HCEC 1CT (cell line): ENCODE measurements at regions not wholly inside any gene's neighbourhood (a gene's known extent, or its start where the extent isn't known, plus 50 kb on each side); places are given as distances from the start of the nearest gene placed in this dataset.

ENCODE experiments used
- DNase-seq: peaks from one replicate; pipeline ENCODE4 v3.0.0-alpha.2; 2017

DNA sequence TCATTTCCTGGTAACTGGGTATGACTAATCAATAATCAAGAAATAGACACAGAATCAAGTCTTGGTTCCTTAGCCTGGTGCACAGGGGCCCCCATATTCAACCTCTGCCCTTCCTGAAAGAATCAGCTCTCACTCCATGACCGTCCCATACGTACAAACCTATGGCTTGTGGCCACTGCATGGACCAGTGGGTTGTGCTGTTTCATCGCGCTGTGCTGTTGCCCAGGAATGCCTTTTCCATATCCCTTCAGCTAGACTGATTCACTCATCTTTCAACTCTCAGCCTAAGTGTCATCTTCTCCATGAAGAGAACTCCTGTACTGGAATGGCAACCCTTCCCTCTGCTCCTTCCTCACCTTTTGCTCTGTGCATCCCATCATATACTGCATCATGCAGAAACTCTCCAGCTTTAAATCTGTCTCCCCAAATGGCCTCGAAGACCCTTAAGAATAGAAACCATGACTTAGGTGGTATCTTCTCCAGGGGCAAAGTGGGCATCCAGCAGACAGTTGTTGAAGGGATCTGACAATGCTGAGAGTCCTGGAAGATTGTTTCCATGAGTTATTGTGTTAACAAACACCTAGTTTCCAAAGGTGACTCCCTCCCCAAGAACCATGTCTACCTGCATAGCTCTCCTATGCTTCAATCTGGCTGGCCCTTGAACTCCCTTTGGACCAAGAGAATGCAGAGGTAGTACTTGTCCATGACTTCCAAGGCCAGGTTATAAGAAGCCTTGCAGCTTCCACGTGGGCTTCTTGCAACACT lies 180.8 kb downstream of the ACTL7B start:
- no peak for DNase-seq

DNA sequence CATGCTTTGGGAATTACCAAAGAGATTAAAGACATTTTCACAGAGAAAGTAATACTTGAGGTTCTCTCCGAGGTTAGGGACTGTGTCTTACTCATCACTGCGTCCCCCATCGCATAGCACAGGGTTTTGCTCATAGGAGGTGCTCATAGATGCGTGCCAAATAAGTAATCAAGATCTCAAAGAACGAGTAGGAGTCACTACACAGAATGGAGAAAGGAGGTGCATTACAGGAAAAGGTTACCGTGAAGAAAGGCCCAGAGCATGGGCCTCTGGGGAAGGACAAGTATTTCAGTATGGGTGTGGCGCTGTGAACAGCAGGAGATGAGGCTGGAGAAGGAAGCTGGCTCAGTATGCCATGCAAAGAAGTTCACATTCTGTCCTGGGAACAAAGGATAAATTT lies 182.4 kb downstream of the ACTL7B start:
- peak; percentile 72 for DNase-seq

- peak; percentile 26 for DNase-seq
Observed at GRCh38 chr9:108672475-108673190, 183.2 kb downstream of the ACTL7B start.

GRCh38 chr9:108671794-108672193 lies 184.0 kb downstream of the ACTL7B start:
- peak; percentile 86 for DNase-seq

DNA sequence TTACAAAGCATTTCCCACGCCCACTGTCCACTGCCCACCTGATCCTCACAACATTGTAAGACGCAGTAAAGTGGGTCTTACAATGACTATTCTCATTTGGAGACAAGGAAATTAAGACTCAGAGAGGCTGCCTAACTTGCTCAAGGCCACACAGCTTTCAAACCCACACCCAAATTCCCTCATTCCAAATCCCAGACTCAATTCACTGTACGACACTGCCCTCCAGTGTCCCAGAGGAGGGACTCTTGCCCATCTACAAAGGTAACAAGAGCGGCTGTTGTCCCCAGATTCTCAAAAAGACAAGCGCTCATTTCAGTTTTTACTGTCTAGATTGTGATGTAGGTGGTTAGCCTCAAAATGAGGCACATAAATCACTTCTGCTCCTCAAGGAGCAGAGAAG lies 184.6 kb downstream of the ACTL7B start:
- DNase-seq, result peak; percentile 54

- DNase-seq, result no peak
Observed at GRCh38 chr9:108668938-108669335, 186.8 kb downstream of the ACTL7B start.

- no peak for DNase-seq
Observed at GRCh38 chr9:108668191-108668937, 187.4 kb downstream of the ACTL7B start.

- peak; percentile 22 for DNase-seq
Observed at GRCh38 chr9:108666240-108666784, 189.5 kb downstream of the ACTL7B start.

GRCh38 chr9:108665521-108666239 lies 190.1 kb downstream of the ACTL7B start:
- no peak for DNase-seq

- no peak for DNase-seq
Observed at GRCh38 chr9:108664309-108665255, 191.2 kb downstream of the ACTL7B start.

- no peak for DNase-seq
Observed at GRCh38 chr9:108663422-108663821, 192.4 kb downstream of the ACTL7B start.

DNA sequence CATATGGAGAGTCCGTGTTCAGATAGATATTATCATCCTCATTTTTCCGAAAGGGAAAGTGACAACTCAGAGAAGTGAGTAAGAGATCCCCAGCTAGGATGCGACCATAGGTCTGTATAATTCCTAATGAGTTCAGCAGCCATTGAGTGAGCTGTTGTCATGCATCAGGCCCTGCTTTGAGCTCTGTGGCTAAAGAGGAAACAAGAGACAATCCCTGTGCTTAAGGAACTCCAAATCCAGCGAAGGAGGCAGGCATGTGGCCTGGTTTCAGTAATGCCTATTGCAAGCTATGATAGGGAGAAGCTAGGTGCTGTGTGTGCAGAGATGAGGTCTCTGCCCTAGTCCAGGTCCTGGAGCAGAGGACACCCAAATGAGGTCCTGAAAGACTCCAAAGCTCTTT lies 192.8 kb downstream of the ACTL7B start:
- DNase-seq, result no peak

- DNase-seq, result no peak
Observed at GRCh38 chr9:108662091-108662875, 193.5 kb downstream of the ACTL7B start.

- no peak for DNase-seq
Observed at GRCh38 chr9:108656566-108656965, 199.2 kb downstream of the ACTL7B start.

GRCh38 chr9:108655818-108656217 lies 200.0 kb downstream of the ACTL7B start:
- DNase-seq, result no peak

DNA sequence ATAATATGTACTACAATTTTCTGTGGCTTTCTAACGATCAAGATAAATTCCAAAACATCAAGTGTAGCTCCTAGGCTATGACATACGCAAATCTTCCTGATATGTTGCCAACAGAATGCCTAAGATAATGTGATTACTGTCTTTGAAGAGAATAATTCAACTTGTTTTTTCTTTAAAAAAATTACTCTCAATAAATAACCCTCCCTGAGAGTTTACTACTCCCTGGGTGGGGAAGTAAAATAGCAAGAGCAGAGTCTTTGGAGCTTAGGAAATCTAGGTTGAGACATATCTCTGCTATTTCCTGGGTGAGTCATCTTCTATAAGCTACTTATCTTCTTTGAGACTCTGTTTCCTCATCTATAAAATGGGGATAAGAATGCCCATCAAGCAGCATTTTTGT lies 201.2 kb downstream of the ACTL7B start:
- DNase-seq, result peak; percentile 39

DNA sequence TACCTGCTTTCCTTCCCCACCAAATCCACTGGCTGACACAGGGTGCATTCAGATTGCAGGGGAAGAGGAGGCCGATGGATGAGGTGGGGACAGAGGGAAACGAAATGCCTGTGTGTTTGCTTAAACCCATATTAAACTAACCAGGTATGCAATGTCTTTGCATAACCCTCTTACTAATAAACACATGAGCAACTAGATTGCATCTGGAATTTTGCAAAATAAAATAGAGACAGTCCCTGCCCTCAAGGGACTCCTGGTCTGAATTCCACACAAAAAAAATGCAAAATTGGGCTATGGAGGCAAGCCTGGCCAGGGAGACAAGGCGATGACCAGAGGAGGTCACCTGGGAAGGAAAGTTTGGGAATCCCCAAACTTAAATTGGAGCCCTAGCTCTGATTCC lies 202.9 kb downstream of the ACTL7B start:
- DNase-seq, result no peak

GRCh38 chr9:108650826-108651225 lies 205.0 kb downstream of the ACTL7B start:
- no peak for DNase-seq

- DNase-seq, result no peak
Observed at GRCh38 chr9:108645520-108645919, 210.3 kb downstream of the ACTL7B start.

GRCh38 chr9:108643731-108644510 lies 211.9 kb downstream of the ACTL7B start:
- DNase-seq, result peak; percentile 17
